ENCODE measurements at regions not wholly inside any gene's neighbourhood (a gene's known extent, or its start where the extent isn't known, plus 50 kb on each side); places are given as distances from the start of the nearest gene placed in this dataset.

DNA sequence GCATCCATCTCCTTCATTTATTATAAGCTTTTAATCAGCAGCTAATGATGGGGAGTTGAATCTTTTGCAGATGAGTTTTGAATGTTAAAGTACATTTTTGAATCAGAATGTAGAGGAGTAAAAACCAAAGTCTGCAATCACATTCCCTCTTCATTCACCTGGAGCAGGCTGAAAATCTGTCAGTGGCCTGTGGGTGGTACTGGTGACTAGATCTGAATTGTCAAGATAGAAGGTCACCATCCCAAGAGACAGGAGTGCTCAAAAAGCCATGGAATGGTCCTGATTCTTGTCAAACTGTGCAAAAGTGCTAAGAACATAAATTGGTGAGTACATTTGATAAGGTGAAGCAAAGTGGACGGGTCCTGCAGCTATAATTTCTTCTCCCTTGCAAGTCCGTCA is 881.3 kb upstream of the NR2F2 start:
- TF ChIP-seq POLR2A (IDR thresholded peaks at IDR 0.05), result no peak
- TF ChIP-seq, protein P1, sequence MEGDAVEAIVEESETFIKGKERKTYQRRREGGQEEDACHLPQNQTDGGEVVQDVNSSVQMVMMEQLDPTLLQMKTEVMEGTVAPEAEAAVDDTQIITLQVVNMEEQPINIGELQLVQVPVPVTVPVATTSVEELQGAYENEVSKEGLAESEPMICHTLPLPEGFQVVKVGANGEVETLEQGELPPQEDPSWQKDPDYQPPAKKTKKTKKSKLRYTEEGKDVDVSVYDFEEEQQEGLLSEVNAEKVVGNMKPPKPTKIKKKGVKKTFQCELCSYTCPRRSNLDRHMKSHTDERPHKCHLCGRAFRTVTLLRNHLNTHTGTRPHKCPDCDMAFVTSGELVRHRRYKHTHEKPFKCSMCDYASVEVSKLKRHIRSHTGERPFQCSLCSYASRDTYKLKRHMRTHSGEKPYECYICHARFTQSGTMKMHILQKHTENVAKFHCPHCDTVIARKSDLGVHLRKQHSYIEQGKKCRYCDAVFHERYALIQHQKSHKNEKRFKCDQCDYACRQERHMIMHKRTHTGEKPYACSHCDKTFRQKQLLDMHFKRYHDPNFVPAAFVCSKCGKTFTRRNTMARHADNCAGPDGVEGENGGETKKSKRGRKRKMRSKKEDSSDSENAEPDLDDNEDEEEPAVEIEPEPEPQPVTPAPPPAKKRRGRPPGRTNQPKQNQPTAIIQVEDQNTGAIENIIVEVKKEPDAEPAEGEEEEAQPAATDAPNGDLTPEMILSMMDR (IDR thresholded peaks at IDR 0.05), result no peak
